Activated CD8-positive, alpha-beta memory T cell treated with anti-CD3 and anti-CD28 coated beads, Interleukin-2, amount 50 U/mL, for 1 hour (primary cell): ENCODE measurements at regions not wholly inside any gene's neighbourhood (a gene's known extent, or its start where the extent isn't known, plus 50 kb on each side); places are given as distances from the start of the nearest gene placed in this dataset.

Experiments
- DNase-seq: peaks from one replicate; pipeline ENCODE4 v3.0.0-alpha.2; 2020; ENCODE audit errors: extremely low read depth

DNA sequence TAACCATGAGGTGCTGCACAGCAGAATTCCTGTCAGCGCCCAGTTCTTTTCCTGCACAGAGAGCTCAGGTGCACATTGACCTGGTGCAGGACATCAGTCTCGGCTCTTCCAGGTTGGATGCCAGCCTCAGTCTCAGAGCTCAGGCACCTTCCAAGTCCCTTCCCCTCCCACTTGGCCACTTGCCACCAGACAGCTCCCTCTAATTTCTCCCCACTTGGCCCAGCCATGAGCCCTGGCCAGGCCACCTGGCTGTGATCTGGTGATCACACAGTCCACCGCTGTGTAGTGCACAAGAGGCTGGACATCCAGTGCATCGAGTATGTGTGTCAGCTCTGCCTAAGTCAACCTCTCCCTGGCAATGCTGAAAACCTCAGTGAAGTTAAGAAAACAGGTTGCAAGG, 336.6 kb upstream of the MYT1L start:
- DNase-seq = no peak

DNA sequence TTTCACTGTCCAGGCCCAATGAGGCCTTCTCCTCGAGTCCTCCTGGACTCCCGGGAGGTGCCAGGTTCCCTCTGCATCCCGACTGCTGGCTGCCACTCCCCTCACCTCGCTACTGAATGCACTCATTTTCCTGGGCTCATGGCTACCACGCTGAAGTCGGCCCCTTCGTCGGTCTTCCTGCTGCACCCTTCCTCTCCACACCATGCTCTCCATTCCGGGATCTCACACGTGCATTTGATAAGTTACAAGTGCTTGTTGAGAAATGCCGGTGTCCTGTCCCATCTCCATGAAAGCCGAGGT, 334.7 kb upstream of the MYT1L start:
- no peak for DNase-seq

DNA sequence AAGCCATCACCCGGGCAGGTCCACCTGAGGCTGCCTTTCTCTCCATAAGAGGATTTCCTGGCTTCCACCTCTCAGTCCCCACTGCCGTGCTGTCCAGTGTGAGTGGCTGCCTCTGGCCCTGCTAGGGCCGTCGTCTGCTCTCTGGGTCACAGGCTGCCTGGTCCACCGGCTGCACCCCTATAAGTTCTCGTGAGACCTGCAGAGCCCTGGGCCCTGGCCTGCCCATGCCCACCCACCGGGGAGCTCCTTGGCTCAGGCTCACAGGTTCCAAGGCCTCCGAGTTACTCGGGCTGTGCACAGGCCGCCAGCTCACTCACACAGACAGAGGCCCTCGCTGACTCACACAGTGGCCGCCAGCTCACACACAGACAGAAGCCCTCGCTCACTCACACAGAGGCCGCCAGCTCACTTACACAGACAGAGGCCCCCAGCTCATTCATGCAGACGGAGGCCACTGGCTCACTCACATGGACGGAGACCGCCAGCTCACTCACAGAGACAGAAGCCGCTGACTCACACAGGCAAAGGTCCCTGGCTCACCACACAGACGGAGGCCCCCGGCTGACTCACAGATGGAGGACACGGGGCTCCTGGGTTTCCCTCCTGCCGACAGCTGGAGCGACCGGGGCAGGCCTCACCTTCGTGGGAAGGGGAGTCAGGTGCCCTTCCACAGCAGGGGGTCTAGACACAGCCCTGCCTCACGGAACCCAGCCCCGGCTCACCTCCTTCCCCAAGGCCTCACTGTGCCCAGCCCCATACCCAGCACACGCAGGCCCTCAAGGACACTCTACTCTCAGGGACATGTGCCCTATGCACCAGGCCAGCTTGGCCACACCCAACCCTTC, 334.1 kb upstream of the MYT1L start:
- no peak for DNase-seq

DNA sequence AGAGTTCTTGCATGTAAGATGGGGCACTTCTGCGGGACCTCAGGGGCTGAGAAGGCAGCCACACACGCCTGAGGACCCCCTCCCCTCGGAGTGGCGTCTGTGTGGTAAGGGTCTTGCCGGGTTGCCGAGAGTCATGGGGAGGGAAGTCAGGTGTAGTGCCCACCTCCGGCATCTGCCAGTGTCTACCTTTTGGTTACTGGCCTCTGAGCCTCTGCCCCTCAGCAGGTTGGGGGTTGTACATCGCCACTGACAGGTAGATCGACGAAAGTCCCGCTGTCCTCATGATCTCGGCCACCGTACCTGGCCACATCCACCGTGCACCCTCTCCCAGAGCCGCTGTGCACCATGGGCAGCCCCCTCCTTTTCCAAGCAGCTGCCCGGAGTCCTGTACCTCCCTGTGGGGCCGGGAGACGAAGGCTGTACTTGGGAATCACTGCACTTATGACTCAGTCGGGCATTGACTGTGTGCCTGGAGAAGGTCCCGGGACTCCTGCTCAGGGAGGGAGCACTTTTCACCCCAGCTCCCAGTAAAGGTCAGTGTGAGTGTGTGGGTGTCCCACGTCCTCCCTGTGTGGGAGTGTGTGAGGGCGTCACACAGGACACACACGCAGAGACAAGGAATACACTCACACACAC, 332.4 kb upstream of the MYT1L start:
- DNase-seq = no peak

DNA sequence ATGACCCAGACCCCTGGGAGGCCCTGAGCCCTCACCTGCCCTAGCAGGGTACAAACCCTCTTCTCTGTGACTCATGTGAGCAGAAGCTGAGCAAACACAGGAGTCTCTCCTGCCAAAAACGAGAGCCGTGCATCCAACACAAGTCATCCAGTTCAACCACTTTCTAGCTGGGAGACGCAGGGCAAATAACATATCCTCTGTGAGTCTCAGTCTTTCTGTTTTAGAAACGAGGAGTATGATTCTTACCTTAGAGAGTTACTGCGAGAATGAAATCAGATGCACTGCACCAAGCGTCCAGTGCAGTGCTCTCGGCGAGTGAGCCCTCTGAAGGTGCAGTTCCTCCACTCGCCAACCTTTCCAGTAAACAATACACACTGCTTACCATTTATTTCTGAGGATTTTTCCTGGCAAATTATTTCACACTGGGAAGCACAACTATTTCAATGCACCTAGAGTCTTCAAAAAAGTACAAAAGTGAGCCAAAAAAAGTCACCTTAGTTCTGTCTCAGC, 331.8 kb upstream of the MYT1L start:
- no peak for DNase-seq

DNA sequence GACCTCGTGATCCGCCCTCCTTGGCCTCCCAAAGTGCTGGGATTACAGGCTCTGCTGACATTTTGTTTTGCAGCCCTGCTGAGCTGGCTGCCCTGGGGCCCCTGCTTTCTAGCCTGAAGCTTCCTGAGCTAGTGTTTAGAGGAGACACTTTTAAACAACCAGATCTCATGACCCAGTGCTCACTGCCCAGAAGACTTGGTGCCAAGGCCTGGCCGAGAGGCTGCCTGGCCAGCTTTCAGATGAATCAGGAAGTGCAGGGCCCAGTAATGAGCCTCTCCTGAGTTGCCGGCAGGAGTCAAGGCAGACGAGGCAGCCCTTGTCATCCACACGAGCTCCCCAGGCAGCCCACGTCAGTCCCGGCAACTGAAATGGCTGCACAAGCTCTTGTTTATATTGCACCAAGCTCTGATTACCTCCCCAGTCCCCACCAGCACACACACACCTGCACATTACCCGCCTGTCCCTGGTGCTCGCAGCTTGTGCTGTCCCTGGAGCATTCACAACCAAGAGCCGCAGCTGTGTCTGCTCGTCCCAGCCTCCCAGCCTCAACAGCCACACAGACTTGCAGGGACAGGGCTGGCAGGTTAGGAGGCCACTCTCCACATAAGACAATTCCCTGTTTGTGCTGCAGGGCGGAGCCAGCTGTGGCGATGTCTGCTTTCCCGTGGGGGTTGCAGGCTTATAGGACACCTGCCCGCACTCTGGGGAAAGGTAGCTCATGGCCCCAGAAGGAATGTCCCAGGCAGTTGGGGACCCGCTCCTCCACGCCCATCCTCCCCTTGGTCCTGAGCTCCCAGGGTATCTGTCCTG, 331.2 kb upstream of the MYT1L start:
- DNase-seq = no peak

DNA sequence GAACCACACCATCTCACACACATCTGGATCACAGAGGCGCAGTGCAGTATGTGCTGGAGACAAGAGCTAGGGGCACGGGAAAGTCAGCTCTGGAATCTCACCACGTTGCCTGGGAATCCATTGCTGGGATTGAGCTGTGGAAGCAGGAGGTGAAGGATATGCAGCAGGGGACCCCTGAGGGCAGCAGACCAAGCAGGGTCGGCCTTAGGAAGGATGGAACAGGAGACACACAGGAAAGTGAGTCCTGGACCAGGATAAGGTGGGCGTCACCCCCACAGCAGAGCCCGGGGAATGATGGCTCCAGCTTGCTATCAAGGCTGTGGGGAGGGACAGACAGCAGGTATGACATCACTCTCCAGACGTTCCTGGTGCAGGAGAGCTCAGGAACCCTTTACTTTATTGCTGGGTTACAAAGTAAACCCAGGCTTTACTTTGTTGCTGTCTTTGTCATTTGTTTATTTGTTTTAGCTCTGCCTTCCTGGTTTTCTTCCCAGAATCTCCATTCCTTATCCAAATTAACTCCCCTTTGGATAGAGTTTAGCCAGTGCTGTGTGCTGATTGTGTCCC, 329.8 kb upstream of the MYT1L start:
- no peak for DNase-seq

DNA sequence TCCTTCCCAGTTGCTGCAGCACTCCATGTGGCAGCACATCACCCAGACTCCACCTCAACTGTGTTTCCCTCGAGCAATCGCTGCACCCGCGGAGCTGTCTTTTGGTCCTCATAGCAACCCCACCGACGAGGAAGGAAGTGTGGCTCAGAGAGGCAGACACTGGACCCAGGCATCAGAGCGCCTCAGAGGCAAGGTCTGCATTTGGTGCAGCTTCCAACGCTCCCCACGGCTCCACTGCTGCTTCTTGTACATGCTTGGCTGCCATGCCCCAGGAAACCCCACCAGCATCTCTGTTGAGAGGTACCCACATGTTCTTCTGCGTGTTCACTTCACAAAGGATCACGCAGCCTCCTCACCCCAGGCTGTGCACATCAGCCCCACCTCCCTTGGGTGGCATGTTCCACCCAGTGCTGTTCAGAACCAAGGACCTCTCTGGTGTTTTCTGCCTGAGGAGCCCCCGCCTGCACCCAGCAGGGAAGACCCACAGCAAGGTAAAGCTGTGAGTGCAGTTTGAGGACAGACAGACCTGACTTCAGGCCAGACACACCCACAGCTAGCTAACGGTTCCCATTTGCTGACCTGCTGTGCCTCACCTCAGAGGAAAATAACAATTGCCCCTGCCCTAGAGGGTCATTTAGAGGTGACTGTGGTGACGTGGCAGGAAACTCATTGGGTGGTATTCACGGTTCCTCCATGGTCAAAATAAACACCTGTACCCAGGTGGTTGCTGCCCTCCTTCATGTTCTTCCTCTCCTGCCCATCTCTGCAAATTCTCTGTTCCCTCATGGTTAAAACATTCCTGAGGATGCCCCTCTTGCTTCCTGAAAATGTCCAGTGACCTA, 326.3 kb upstream of the MYT1L start:
- no peak for DNase-seq

DNA sequence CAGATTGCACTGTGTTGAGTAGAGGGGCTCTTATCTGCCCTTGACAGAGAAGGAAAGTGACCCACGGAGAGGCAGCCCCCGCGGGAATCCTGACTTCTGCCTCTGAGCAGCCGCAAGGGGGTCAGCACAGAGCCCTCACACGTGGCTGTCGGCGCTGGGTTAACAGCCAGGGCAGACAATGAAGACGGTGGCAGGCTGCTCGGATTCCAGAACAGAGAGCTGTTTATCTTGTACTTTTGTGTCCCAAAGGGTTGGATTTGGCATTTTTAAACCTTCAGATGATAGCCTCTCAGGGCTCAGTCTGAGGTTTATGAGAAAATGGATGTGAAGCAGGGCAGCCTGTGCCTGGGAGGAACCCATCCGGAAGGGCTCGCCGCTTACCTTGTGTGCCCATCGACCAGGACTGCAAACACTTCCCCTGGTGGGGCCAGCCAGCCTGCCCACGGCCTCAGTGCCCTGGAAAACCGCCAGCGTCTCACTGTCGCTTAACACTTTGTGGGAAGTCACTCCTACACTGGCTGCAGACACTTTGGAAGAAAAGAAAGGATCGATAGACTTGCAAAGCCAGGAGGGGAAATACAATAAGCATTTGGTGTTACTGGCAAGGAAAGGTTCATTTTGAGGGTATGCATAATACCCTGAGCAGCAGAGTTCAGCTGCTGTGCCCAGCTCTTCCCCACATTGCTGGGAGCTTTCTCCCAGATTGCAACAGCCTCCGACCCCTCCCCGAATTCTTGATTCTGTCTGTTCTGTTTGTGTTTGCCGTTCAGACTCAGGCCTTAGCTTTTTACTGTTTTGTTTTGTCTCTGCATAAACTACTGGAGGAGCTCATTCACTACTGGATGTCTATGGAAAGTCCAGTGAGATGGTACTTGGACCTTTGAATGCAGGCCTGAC, 325.3 kb upstream of the MYT1L start:
- DNase-seq = no peak

DNA sequence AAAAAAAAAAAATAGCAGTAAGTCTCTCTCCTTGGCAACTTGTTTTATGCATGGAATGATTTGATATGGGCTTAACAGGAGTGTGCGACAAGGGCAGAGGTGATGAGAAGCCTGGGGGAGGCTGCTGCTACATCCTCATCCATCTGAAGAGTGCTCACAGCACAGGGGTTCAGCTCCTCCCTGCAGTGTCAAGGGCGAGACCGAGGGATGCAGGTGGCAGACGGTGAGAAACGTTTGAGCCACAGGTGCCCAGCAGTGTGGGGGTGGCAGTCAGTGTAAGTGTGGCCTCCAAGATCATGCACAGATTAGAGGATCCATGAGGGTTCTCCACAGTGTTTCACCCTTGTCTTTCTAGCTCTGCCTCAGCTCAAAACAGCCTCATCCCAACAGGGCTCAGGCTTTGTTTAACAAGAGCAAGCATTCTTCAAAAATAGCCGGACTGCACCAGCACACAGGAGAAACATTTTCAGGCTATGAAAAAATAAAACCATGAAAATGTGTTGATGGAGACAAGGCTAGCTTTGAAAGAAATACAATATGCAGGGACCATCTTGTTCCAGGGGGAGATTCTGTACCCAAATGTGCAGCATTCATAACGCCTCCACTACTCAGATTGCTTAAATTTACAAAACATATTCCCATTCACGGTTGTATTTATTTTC, 324.5 kb upstream of the MYT1L start:
- no peak for DNase-seq

DNA sequence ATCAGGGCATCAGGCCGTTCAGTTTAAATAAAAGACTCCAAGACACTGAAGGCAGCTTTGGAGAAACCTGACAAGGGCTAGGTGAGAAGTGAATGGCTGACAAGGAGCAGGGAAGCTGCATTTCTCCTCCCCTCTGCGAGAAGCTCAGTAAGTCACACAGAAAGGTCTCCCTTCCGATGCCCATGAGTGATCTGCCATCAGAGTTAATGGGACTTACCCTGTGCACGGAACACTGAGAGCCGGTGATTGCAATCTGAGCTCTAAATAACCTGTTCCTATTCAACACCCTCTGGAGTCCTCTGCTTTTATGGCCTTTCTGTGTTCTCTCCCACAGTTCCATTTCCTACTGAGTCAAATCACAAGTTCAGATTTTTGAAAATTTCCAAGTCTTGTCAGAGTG, 322.2 kb upstream of the MYT1L start:
- DNase-seq = no peak

DNA sequence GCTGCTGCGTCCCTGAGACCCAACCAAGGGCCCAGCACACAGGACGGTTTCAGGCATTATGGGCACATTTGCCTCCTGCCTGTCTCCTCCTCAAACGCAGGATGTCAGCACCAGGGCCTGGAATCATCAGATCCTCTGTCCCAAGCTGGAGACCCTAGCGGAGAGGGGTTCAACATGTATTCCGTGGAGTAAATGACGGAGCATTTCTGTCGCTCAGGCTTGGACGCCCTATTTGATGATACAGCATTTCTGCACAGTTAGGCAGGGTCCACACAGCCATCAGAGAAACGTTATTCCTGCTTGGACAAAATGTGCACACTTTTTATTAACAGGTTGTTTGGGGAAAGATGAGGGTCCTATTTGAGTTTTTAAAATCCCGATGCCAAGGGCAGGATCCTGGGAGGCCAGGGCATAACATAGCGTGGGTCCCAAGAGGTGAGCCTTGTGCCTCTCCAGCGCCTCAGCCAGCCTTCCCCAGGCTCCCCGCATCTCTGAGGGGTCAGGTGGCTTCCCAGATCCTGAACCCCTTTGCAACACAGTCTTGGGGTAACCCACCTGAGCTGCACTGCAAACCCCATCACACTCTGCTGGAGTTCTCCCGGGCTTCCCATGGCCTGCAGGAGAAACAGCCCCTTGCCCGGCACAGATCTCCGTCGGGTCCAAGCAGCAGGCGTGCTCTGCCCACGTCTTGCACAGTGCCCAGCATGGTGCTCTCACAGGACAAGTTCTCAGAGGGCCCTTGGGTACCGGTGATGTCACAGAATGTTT, 319.7 kb upstream of the MYT1L start:
- no peak for DNase-seq

DNA sequence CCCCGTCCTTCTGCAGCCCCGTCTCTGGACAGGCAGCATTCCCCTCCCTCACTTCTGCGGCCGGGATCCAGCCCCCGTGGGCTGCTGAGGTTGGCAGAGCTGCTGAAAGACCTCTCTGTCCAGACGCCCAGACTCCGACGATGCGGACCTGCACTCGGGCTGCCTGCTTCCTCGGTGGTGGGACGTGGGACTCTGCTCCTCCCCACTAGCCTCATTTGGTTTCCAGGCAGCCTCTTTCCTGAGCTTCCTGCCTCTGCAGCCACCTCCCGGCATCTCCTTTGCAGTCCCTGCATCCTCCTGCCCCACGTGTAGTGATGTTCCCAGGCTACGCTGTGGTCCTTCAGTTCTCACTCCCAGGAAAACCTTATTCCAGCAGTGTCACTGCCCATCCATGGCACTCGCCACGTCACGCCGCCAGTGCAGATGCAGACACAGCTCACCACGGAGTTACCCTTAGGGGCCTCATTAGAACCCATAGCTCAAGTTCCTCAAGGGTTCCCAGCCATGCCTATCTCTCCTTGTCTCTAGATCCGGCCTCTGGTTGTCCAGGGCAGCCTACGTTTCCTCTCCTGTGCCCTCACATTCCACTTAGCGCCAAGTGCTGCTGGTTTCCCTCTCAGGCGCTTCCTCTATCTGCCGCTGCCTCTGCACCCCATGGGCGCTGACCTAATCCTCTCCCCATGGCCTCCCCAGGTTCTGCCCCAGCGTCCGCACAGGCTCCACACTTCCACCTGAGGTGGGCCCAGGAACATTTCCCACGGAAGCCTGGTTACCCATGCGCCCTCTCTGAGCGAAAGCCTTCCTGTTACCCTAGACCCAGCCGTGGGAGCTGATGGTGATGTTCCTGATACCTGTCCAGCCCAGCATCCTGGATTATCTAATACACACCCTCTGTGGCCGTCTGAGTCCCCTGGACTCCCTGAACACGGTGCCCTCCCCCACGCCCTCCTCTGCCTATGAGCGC, 318.3 kb upstream of the MYT1L start:
- no peak for DNase-seq

DNA sequence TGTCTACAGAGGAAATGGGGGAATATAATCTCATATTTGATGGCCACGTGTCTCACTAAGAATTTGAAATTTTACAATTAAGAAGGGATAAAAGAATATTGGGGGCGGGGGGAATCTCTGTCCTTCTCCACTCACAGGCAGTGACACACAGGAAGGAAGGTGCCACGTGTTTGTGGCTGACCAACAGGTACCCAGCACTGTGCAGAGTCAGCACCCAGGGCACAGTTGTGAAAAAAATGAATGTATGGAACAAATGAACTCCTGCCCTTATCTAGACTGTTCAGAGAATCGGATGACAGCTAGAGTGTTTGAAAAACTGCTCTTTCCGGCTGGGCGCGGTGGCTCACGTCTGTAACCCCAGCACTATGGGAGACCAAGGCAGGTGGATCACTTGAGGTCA, 317.0 kb upstream of the MYT1L start:
- DNase-seq = no peak

DNA sequence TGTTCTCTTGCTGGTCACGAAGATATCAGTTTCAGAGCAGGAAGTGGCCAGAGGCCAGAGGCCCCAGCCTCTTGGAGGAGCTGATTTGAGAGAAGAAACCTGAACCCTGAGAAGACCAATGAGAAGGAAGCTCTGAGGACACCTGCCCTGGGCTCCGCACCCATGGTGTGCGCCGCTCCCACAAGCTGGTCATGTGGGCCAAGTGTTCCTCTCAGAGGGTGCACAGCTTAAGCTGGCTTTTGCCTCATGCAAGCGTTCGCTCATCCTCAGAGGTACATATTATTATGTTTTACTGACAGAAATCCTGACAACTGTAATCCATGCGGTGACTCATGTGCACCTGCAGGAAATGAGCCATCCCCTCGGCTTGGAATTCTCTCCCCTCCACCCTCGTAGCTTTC, 316.1 kb upstream of the MYT1L start:
- DNase-seq = no peak

DNA sequence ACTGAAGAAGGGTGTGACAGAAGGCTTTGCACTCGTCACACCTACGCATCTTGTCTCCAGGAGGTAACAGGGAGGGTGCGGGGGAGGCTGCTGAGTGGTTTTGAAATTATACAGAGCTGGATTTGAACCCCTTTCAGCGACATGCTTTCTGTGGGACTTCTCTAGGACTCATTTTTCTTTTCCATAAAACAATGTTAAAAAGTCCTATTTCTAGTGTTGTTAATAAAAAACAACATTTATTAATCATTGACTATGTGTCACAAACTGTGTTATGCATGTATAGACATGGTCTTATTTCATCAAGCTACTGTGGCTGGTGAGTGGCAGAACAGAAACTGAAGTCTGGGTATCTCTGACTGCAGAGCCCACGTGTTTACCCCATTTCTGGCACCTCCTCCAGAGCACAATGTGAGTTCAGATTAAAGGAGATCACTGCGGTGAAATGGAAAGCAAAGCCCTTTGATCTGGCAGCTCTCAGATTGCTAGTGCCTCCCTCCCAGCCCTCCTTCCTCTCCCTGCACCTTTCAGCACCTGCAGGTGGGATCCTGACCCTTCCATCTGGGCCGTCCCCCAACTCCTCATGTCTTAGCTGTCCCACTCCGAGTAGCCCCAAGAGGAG, 315.5 kb upstream of the MYT1L start:
- peak; percentile 28 for DNase-seq

DNA sequence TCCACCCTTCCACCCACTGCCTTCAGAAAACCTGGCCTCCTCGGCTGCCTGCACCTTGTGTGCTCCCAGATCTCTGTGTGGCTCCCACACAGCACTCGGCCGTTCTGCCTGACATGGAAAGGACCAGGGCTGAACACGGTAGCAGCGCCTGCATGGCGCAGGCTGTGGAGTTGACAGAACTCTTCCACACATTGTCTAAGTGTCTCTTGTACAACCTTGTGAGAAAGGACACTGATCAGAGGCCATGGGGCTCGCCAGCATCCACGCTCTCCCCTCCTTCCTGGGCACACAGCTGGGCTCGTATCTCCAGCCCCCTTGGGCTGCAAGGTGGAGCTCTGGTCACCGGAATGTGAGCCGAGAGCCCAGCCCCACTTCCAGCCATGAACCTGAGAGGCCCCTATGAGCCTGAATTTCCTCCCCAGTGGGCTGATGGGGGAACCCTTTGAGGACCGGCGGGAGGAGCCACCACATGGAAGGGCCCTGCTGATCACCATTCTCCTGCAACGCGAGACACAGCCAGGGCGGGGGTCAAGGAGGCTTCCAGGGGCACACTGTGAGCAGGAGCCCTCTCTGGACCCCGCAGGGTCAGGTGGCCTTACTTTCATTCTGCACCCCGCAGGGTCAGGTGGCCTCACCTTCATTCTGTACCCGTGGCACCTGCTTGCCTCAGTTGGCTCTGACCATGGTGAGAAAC, 314.2 kb upstream of the MYT1L start:
- DNase-seq = no peak
